Hepatocyte (in vitro differentiated cells): ENCODE measurements at regions not wholly inside any gene's neighbourhood (a gene's known extent, or its start where the extent isn't known, plus 50 kb on each side); places are given as distances from the start of the nearest gene placed in this dataset.

Source experiments
- CTCF ChIP-seq: fragments of 200-600 bp; sonication (generic); IDR thresholded peaks from 2 replicates; pipeline ENCODE4 v1.5.1; 2016; ENCODE audit warnings: antibody characterized with exemption, mild to moderate bottlenecking; ENCODE audit not compliant: poor library complexity
- EZH2phosphoT487 ChIP-seq: fragments of 200-600 bp; sonication (generic); IDR thresholded peaks from one replicate; pipeline ENCODE4 v1.6.1; 2018; ENCODE audit warnings: antibody characterized with exemption, mild to moderate bottlenecking, low read depth, moderate library complexity; ENCODE audit not compliant: unreplicated experiment, severe bottlenecking

GRCh38 chr20:6685181-6685582, 82.3 kb upstream of the BMP2 start:
- TF ChIP-seq CTCF (no peak), EZH2phosphoT487 (no peak)
